ENCODE measurements at regions not wholly inside any gene's neighbourhood (a gene's known extent, or its start where the extent isn't known, plus 50 kb on each side); places are given as distances from the start of the nearest gene placed in this dataset.

DNA sequence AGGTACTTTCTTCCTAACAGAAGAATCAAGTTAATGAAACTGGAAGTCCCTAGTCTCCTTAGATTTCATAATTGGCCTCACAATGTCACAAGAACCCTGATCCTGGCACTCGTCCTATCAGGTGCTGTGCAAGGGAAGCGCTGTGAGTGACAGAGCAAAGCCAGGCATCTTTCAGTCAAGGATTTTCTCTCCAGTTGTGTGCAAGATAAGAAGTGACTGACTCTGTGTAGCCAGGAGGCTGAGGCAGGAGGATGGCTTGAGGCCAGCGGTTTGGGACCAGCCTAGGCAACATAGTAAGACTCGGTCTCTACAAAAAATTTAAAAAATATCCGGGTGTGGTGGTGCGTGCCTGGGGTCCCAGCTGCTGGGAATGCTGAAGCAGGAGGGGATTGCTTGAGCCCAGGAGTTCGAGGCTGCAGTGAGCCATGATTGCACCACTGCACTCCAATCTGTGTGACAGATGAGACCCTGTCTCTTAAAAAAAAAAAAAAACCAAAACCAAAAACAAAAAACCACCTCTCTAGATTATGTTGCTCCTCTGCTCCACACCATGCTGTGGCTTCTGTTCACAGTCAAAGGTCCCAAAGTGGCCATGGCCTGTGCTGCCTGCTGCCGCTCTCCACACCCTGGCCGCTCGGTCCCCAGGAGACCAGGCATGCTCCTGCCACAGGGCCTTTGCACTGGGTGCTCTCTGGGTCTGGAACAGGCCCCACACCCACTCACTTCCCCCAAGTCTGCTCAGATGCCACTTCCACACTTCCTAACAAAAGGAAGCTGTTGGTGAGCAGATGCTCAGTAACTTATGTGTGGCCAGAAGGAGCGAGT lies 54.2 kb upstream of the CLDN5 start:
- BruUV-seq (replicated peaks) = no TSS peak
- intact Hi-C loops (cut with micrococcal nuclease) = no loop called here
- Histone ChIP-seq H3K9ac (ENCODE audit: low read length) (no peak overlapping the region), H2AFZ (ENCODE audit: low read depth, low read length, poor library complexity, severe bottlenecking) (no peak overlapping the region), H3K4me3 (replicated peaks in 1 of 2; ENCODE audit: low read depth in 1 of 2, low read length in 2 of 2) (no peak overlapping the region), H3K9me2 (ENCODE audit: insufficient read depth) (no peaks in the 10 kb centered on the region), H3K4me2 (ENCODE audit: low read length) (no peak overlapping the region), H3K27me3 (ENCODE audit: insufficient read depth, low read length) (no peaks in the 10 kb centered on the region), H3K27ac (ENCODE audit: low read depth, low read length) (no peak overlapping the region), H3K9me3 (ENCODE audit: control insufficient read depth in 1 of 2, insufficient read depth in 1 of 2, low read depth in 1 of 2, low read length in 2 of 2) (no peaks in the 10 kb centered on the region), H3K4me1 (ENCODE audit: control insufficient read depth in 1 of 2, insufficient read depth in 2 of 2, low read length in 2 of 2) (peaks cover 0 to 14% of the 10 kb centered on the region in 2 experiments; a peak in 2 of 4 replicates), H4K20me1 (ENCODE audit: insufficient read depth) (no peaks in the 10 kb centered on the region), H3K79me2 (ENCODE audit: insufficient read depth, low read length) (no peaks in the 10 kb centered on the region), H3K36me3 (ENCODE audit: control insufficient read depth in 1 of 2, insufficient read depth in 2 of 2, low read length in 2 of 2) (no peaks in the 10 kb centered on the region)
- DNase-seq (ENCODE audit: low read depth, low spot score) = no peak
- CTCF ChIA-PET = no interaction called here
- no peak for ATAC-seq
- POLR2A ChIA-PET = no interaction called here
- TF ChIP-seq TCF7L2 (IDR thresholded peaks at IDR 0.05; ENCODE audit: borderline replicate concordance, extremely low read depth, insufficient read depth, insufficient read length) (no peak), ZFX (IDR thresholded peaks at IDR 0.05) (no peak), EZH2 (IDR thresholded peaks at IDR 0.05) (no peak), CEBPB (IDR thresholded peaks at IDR 0.05; ENCODE audit: low read depth) (no peak), YY1 (IDR thresholded peaks at IDR 0.05; ENCODE audit: extremely low read depth, insufficient replicate concordance, low read depth, low read length) (no peak), SIN3A (IDR thresholded peaks at IDR 0.05; ENCODE audit: low read depth) (no peak), POLR2A (IDR thresholded peaks at IDR 0.05; ENCODE audit: borderline replicate concordance, extremely low read depth, insufficient read depth, insufficient read length) (no peak), CBX3 (IDR thresholded peaks at IDR 0.05; ENCODE audit: low read depth) (no peak), ELF1 (IDR thresholded peaks at IDR 0.05; ENCODE audit: borderline replicate concordance, low read depth) (no peak), SRF (IDR thresholded peaks at IDR 0.05; ENCODE audit: low read depth) (no peak), ZNF274 (IDR thresholded peaks at IDR 0.05; ENCODE audit: low read depth, low read length) (no peak), FOSL1 (IDR thresholded peaks at IDR 0.05; ENCODE audit: low read depth) (no peak), EGR1 (IDR thresholded peaks at IDR 0.05; ENCODE audit: low read depth) (no peak), POLR2AphosphoS5 (IDR thresholded peaks at IDR 0.05; ENCODE audit: low read depth, low read length) (no peak)
- TF ChIP-seq, protein P1, sequence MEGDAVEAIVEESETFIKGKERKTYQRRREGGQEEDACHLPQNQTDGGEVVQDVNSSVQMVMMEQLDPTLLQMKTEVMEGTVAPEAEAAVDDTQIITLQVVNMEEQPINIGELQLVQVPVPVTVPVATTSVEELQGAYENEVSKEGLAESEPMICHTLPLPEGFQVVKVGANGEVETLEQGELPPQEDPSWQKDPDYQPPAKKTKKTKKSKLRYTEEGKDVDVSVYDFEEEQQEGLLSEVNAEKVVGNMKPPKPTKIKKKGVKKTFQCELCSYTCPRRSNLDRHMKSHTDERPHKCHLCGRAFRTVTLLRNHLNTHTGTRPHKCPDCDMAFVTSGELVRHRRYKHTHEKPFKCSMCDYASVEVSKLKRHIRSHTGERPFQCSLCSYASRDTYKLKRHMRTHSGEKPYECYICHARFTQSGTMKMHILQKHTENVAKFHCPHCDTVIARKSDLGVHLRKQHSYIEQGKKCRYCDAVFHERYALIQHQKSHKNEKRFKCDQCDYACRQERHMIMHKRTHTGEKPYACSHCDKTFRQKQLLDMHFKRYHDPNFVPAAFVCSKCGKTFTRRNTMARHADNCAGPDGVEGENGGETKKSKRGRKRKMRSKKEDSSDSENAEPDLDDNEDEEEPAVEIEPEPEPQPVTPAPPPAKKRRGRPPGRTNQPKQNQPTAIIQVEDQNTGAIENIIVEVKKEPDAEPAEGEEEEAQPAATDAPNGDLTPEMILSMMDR (IDR thresholded peaks at IDR 0.05 in 2 of 3, conservative IDR thresholded peaks at IDR 0.05 in 1 of 3; ENCODE audit: borderline replicate concordance in 1 of 3, insufficient read depth in 1 of 3, low read depth in 2 of 3, low read length in 2 of 3) = no peak
- TF ChIP-seq, protein P2, sequence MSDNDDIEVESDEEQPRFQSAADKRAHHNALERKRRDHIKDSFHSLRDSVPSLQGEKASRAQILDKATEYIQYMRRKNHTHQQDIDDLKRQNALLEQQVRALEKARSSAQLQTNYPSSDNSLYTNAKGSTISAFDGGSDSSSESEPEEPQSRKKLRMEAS (IDR thresholded peaks at IDR 0.05) = no peak
- TF ChIP-seq, protein P3, sequence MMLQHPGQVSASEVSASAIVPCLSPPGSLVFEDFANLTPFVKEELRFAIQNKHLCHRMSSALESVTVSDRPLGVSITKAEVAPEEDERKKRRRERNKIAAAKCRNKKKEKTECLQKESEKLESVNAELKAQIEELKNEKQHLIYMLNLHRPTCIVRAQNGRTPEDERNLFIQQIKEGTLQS (IDR thresholded peaks at IDR 0.05) = no peak
- TF ChIP-seq, protein P4, sequence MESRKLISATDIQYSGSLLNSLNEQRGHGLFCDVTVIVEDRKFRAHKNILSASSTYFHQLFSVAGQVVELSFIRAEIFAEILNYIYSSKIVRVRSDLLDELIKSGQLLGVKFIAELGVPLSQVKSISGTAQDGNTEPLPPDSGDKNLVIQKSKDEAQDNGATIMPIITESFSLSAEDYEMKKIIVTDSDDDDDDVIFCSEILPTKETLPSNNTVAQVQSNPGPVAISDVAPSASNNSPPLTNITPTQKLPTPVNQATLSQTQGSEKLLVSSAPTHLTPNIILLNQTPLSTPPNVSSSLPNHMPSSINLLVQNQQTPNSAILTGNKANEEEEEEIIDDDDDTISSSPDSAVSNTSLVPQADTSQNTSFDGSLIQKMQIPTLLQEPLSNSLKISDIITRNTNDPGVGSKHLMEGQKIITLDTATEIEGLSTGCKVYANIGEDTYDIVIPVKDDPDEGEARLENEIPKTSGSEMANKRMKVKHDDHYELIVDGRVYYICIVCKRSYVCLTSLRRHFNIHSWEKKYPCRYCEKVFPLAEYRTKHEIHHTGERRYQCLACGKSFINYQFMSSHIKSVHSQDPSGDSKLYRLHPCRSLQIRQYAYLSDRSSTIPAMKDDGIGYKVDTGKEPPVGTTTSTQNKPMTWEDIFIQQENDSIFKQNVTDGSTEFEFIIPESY (IDR thresholded peaks at IDR 0.05; ENCODE audit: extremely low read depth, insufficient replicate concordance, low read length) = no peak
- RAD21 ChIA-PET (ENCODE audit: low non-redundant PET in 1 of 2, low total read pairs in 2 of 2, uncharacterized antibody in 2 of 2, unreplicated experiment in 2 of 2) = no interaction called here
